ENCODE measurements at regions not wholly inside any gene's neighbourhood (a gene's known extent, or its start where the extent isn't known, plus 50 kb on each side); places are given as distances from the start of the nearest gene placed in this dataset.

DNA sequence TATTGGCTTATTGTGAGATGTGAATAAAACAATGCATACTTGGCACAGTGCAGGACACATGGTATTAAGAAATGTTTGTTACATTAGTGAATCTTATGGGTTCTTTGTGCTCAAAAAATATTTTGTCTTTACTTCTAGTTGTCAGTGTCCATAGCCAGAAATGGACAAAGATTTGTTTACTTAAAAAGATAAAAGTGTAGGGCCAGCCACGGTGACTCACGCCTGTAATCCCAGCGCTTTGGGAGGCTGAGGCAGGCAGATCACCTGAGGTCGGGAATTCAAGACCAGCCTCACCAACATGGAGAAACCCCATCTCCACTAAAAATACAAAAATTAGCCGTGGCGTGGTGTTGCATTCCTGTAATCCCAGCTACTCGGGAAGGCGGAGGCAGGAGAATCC is 654.6 kb upstream of the NEGR1 start:
- TF ChIP-seq, protein P1, sequence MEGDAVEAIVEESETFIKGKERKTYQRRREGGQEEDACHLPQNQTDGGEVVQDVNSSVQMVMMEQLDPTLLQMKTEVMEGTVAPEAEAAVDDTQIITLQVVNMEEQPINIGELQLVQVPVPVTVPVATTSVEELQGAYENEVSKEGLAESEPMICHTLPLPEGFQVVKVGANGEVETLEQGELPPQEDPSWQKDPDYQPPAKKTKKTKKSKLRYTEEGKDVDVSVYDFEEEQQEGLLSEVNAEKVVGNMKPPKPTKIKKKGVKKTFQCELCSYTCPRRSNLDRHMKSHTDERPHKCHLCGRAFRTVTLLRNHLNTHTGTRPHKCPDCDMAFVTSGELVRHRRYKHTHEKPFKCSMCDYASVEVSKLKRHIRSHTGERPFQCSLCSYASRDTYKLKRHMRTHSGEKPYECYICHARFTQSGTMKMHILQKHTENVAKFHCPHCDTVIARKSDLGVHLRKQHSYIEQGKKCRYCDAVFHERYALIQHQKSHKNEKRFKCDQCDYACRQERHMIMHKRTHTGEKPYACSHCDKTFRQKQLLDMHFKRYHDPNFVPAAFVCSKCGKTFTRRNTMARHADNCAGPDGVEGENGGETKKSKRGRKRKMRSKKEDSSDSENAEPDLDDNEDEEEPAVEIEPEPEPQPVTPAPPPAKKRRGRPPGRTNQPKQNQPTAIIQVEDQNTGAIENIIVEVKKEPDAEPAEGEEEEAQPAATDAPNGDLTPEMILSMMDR (IDR thresholded peaks at IDR 0.05), result no peak
- no peak for TF ChIP-seq EZH2 (IDR thresholded peaks at IDR 0.05; ENCODE audit: borderline replicate concordance, insufficient read depth, low read depth, low read length, poor library complexity, severe bottlenecking)

All from B cell (primary cell).